H7 (cell line): ENCODE measurements at regions not wholly inside any gene's neighbourhood (a gene's known extent, or its start where the extent isn't known, plus 50 kb on each side); places are given as distances from the start of the nearest gene placed in this dataset.

ENCODE experiments used
- DNase-seq: peaks from one replicate; pipeline ENCODE4 v3.0.0; 2012
- H3K27me3 ChIP-seq: 2 replicates; pipeline ENCODE4 v1.6.0; 2011; ENCODE audit warnings: mild to moderate bottlenecking, low read length; ENCODE audit not compliant: control insufficient read depth, insufficient read depth
- H3K36me3 ChIP-seq: replicated peaks from 2 replicates; pipeline ENCODE4 v1.5.1; 2011; ENCODE audit warnings: low read length; ENCODE audit not compliant: control insufficient read depth, insufficient read depth
- H3K4me3 ChIP-seq: 2 replicates; pipeline ENCODE4 v1.5.1; 2011; ENCODE audit warnings: low read depth, mild to moderate bottlenecking, control low read depth, low read length, moderate library complexity; ENCODE audit not compliant: insufficient read depth

DNA sequence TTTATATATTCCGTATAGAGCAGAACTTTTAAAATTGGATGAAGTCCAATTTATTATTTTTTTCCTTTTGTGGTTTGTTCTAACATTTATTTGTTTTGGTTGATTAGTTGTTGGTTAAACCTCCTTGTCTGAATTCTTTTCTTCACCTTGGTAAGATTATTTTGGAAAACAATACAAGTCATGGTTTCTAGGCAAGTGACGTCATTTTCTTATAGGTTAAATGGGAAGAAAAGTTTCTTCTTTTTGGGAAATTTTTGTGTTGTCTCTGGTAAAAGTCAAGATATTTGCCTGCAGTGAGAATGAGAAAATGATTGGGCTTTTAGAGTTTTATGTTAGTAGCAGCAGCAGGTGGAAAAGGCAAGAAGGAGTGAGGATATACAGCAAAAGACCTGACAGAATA lies 197.9 kb downstream of the OTOR start:
- H3K4me3 ChIP-seq: no peak overlapping the region
- DNase-seq: no peak
- H3K36me3 ChIP-seq: no peaks in the 10 kb centered on the region
- H3K27me3 ChIP-seq: no peaks in the 10 kb centered on the region

DNA sequence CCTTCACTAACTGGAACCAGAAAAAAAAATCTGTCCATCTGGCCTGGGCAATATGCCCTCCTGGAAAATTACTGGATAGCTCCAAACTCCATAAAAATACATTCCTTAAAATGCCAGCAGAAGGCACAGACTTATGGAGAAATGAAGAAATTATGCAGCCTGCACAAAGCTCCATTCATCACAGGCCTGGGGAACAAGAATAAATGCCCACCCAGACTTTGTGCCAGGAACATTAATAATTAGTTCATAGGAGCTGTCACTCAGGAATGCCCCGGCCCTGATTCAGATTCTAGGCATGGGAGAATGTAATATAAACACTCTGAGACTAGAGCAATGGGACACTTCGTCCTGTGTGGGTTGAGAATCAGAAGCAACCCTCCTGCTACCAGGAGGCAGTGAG lies 199.3 kb downstream of the OTOR start:
- no peaks in the 10 kb centered on the region for H3K36me3 ChIP-seq
- H3K27me3 ChIP-seq: no peaks in the 10 kb centered on the region
- no peak for DNase-seq
- no peak overlapping the region for H3K4me3 ChIP-seq

GRCh38 chr20:16951876-16952275 lies 203.7 kb downstream of the OTOR start:
- no peak for DNase-seq
- Histone ChIP-seq H3K4me3 (no peak overlapping the region), H3K36me3 (no peaks in the 10 kb centered on the region), H3K27me3 (no peaks in the 10 kb centered on the region)

DNA sequence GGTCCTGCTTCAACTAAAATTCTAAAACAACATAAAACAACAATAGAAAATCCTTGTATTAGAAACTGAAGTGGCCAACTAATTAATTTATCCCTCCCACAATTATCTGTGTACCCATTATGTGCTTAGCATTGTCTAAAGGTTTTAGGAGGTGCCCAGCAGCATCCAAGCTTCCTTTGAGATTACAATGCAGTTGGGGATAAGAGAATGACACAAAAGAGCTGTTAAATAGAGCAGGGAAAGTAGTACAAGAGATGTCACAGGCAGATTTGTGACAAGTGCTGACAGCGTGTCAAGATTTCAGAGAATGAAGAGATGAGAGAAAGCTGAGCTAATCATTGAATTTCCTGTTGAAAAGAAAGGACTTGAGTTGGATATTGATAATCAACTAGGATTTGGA lies 204.8 kb downstream of the OTOR start:
- DNase-seq: no peak
- Histone ChIP-seq H3K27me3 (no peaks in the 10 kb centered on the region), H3K4me3 (no peak overlapping the region), H3K36me3 (no peaks in the 10 kb centered on the region)

GRCh38 chr20:16953858-16954257 lies 205.7 kb downstream of the OTOR start:
- no peak for DNase-seq

DNA sequence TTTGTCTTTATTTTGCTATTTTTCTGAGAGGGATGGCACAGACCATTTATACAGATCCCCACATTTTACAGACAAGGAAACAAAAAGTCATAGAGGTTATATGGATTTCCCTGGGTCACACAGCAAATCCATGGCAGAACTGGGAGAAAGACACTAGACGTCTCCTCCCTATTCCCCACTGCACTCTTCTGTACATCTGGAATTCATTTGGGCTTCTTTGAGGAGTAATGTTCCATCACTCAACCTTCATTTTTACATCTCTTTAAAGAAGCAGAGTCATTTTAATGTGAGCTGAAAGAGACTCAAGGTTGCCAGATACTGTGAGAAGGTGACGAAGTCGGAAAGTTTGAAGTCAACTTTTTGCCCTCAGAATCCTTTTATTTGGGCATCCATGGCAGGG lies 207.3 kb downstream of the OTOR start:
- no peak overlapping the region for H3K4me3 ChIP-seq
- no peaks in the 10 kb centered on the region for H3K27me3 ChIP-seq
- H3K36me3 ChIP-seq: no peaks in the 10 kb centered on the region
- DNase-seq: no peak

More at GRCh38 chr20:16953858-16954257, 205.7 kb downstream of the OTOR start:
- Histone ChIP-seq H3K27me3 (no peaks in the 10 kb centered on the region), H3K36me3 (no peaks in the 10 kb centered on the region), H3K4me3 (no peak overlapping the region)

GRCh38 chr20:16955971-16956370 lies 207.8 kb downstream of the OTOR start:
- no peaks in the 10 kb centered on the region for H3K27me3 ChIP-seq

GRCh38 chr20:16965401-16965800 lies 217.2 kb downstream of the OTOR start:
- no peak for DNase-seq
- no peak overlapping the region for H3K4me3 ChIP-seq
- no peaks in the 10 kb centered on the region for H3K27me3 ChIP-seq
- H3K36me3 ChIP-seq: no peaks in the 10 kb centered on the region

More at GRCh38 chr20:16955971-16956370, 207.8 kb downstream of the OTOR start:
- H3K36me3 ChIP-seq: no peaks in the 10 kb centered on the region
- no peak overlapping the region for H3K4me3 ChIP-seq
- no peak for DNase-seq

GRCh38 chr20:16966276-16966880 lies 218.2 kb downstream of the OTOR start:
- Histone ChIP-seq H3K4me3 (no peak overlapping the region), H3K36me3 (no peaks in the 10 kb centered on the region), H3K27me3 (no peaks in the 10 kb centered on the region)
- DNase-seq: no peak

- Histone ChIP-seq H3K27me3 (no peaks in the 10 kb centered on the region), H3K4me3 (no peak overlapping the region), H3K36me3 (no peaks in the 10 kb centered on the region)
- no peak for DNase-seq
Observed at GRCh38 chr20:16968099-16968498, 219.9 kb downstream of the OTOR start.

- Histone ChIP-seq H3K4me3 (no peak overlapping the region), H3K36me3 (no peaks in the 10 kb centered on the region)
Observed at GRCh38 chr20:16970776-16971175, 222.6 kb downstream of the OTOR start.

GRCh38 chr20:16974080-16974854 lies 226.1 kb downstream of the OTOR start:
- H3K4me3 ChIP-seq: no peak overlapping the region
- H3K27me3 ChIP-seq: no peaks in the 10 kb centered on the region
- DNase-seq: no peak
- H3K36me3 ChIP-seq: no peaks in the 10 kb centered on the region

More at GRCh38 chr20:16970776-16971175, 222.6 kb downstream of the OTOR start:
- no peaks in the 10 kb centered on the region for H3K27me3 ChIP-seq
- no peak for DNase-seq

DNA sequence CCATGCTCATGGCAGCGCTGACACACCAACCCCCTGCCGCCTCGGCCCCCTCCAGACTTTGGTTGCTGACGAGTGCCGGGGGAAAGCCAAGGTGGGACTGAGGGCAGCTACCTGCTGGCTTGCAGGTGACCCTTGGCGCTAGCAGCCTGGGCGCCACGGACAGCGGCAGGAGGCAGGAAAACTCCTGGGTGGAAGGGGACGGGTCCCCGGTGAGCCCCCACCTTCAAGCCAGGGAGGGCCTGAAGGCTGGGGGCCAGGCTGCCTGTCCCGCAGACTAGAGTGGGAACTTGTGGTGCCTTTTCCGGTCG lies 226.7 kb downstream of the OTOR start:
- Histone ChIP-seq H3K4me3 (no peak overlapping the region), H3K27me3 (no peaks in the 10 kb centered on the region), H3K36me3 (no peaks in the 10 kb centered on the region)
- DNase-seq: peak; percentile 16

DNA sequence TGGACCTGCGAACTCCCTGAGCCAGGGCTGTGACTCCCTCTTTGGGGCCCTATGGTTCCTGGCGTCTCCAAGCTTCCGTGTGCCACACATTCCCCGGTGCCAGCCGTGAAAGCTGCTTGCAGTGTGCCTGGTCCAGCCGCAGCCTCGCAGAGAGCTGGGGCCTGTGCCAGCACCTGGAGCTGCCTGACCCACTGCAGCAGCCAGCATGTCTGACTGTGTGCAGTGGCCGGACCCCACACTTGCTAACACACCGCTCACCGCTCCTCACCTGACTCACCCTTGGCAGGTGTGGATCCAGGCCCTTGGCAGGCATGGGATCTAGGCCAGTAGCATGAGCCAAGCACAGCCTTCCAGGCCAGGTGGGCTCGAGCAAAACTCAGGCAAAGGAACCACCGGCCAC lies 227.5 kb downstream of the OTOR start:
- Histone ChIP-seq H3K36me3 (no peaks in the 10 kb centered on the region), H3K27me3 (no peaks in the 10 kb centered on the region), H3K4me3 (no peak overlapping the region)
- no peak for DNase-seq

- no peak for DNase-seq
- Histone ChIP-seq H3K36me3 (no peaks in the 10 kb centered on the region), H3K27me3 (no peaks in the 10 kb centered on the region), H3K4me3 (no peak overlapping the region)
Observed at GRCh38 chr20:16978497-16978896, 230.3 kb downstream of the OTOR start.
